Panc1 (cell line): ENCODE measurements at regions not wholly inside any gene's neighbourhood (a gene's known extent, or its start where the extent isn't known, plus 50 kb on each side); places are given as distances from the start of the nearest gene placed in this dataset.

ENCODE experiments used
- ATAC-seq: fragments of 200-7000 bp; cut with Tn5 transposase; 2 replicates; pipeline ENCODE4 v1.9.1; 2020; ENCODE audit warnings: mild to moderate bottlenecking, moderate library complexity
- BruUV-seq: library from RNA; stranded (reverse); fragments of 400-500 nt; replicated peaks from 2 replicates; lab custom pipeline; 2021; lab: Mats Ljungman, UMichigan
- CTCF ChIA-PET: fragments of 300-600 bp; sonication (Branson Sonifier 250); formaldehyde crosslinking; loops from one replicate; lab custom pipeline; 2022; ENCODE audit warnings: antibody characterized with exemption; lab: Charles Lee
- POLR2A ChIA-PET: fragments of 300-600 bp; sonication (Branson Sonifier 250); formaldehyde crosslinking; loops from one replicate; lab custom pipeline; 2022; ENCODE audit warnings: antibody characterized with exemption; lab: Charles Lee
- DNase-seq: peaks from one replicate; pipeline ENCODE4 v3.0.0-alpha.2; 2010; ENCODE audit warnings: low read depth, low spot score
- H3K27ac ChIP-seq: 2 replicates; pipeline ENCODE4 v1.5.1; 2011; ENCODE audit warnings: mild to moderate bottlenecking, low read length, inconsistent platforms
- H3K27me3 ChIP-seq: fragments of 200-500 bp; sonication (Bioruptor generic); 2 replicates; pipeline ENCODE4 v1.6.0; 2014; ENCODE audit warnings: low read length, inconsistent platforms; ENCODE audit not compliant: control insufficient read depth, insufficient read depth
- H3K36me3 ChIP-seq: fragments of 200-500 bp; sonication (Bioruptor generic); 2 replicates; pipeline ENCODE4 v1.5.1; 2014; ENCODE audit warnings: inconsistent platforms, mild to moderate bottlenecking, low read length, moderate library complexity; ENCODE audit not compliant: control insufficient read depth, insufficient read depth
- H3K4me1 ChIP-seq: 2 replicates; pipeline ENCODE4 v1.5.1; 2011; ENCODE audit warnings: inconsistent platforms, mild to moderate bottlenecking, low read length, moderate library complexity; ENCODE audit not compliant: control insufficient read depth, insufficient read depth
- H3K4me3 ChIP-seq, 2 experiments: 2 replicates each; pipeline ENCODE4 v1.5.1; 2011 to 2012; ENCODE audit warnings: low read depth in 2 of 2, low read length in 2 of 2, mild to moderate bottlenecking in 2 of 2, inconsistent platforms in 1 of 2, moderate library complexity in 1 of 2
- H3K9me3 ChIP-seq: fragments of 200-500 bp; sonication (Bioruptor generic); 2 replicates; pipeline ENCODE4 v1.5.1; 2014; ENCODE audit warnings: low read depth, mild to moderate bottlenecking, inconsistent platforms, low read length, moderate library complexity; ENCODE audit not compliant: control insufficient read depth, insufficient read depth
- CTCF ChIP-seq: fragments of 450-650 bp; IDR thresholded peaks from 2 replicates; pipeline ENCODE4 v1.5.1; 2017; ENCODE audit warnings: mild to moderate bottlenecking
- POLR2AphosphoS5 ChIP-seq: IDR thresholded peaks from 2 replicates; pipeline ENCODE4 v1.6.1; 2012; ENCODE audit warnings: mild to moderate bottlenecking, low read depth, low read length, moderate library complexity
- SIN3A ChIP-seq: IDR thresholded peaks from 2 replicates; pipeline ENCODE4 v1.6.1; 2012; ENCODE audit warnings: low read depth, mild to moderate bottlenecking, low read length, moderate library complexity, borderline replicate concordance; ENCODE audit not compliant: insufficient read depth
- TCF7L2 ChIP-seq: IDR thresholded peaks from 2 replicates; pipeline ENCODE4 v1.6.1; 2011; ENCODE audit warnings: mild to moderate bottlenecking, low read depth, low read length, inconsistent platforms
- in situ Hi-C: cut with HindIII; loops from 2 replicates; pipeline ENCODE4 v1.10.0; 2016; ENCODE audit warnings: low sequenced_read_pairs, low pct_unique_long_range_greater_than_20kb
- intact Hi-C: fragments of 100-400 bp; cut with micrococcal nuclease; formaldehyde crosslinking; loops from one replicate; pipeline ENCODE4 v1.10.0; 2022; ENCODE audit not compliant: unreplicated experiment
- TF ChIP-seq, protein P1 (sequence below), 2 experiments: IDR thresholded peaks; 2 replicates each; pipeline ENCODE4 v1.6.1; 2011 to 2012; ENCODE audit warnings: low read depth in 2 of 2, control low read depth in 1 of 2, low read length in 1 of 2, mild to moderate bottlenecking in 1 of 2, moderate library complexity in 1 of 2; ENCODE audit not compliant: insufficient read depth in 1 of 2

DNA sequence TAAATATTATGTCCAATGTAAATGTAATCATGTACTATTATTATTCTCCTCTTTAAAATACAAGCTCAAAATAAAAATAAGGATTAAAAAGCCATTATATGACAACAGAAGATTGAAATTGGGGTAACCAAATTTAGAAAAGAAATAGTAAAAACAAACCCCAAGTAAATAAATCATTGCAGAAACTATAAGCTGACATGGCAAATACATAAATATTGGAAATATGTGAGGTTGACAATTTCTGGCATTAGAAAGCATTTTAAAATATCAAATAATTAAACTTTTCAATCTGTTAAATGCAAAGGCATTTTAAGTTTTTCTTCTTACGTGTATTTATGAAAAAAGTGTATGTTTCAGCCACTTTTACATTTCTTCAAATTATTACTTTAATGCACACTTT is 394.7 kb upstream of the DACH1 start:
- intact Hi-C loops, result no loop called here
- CTCF ChIA-PET, result no interaction called here
- DNase-seq (no peak), ATAC-seq (no peak)
- H3K27me3 ChIP-seq, result no peaks in the 10 kb centered on the region
- no TSS peak for BruUV-seq
- H3K27ac ChIP-seq, result no peak overlapping the region
- no peaks in the 10 kb centered on the region for H3K36me3 ChIP-seq
- H3K9me3 ChIP-seq, result no peaks in the 10 kb centered on the region
- in situ Hi-C loops, result no loop called here
- H3K4me1 ChIP-seq, result no peaks in the 10 kb centered on the region
- TF ChIP-seq CTCF (no peak), POLR2AphosphoS5 (no peak), TCF7L2 (no peak), SIN3A (no peak)
- TF ChIP-seq, protein P1, sequence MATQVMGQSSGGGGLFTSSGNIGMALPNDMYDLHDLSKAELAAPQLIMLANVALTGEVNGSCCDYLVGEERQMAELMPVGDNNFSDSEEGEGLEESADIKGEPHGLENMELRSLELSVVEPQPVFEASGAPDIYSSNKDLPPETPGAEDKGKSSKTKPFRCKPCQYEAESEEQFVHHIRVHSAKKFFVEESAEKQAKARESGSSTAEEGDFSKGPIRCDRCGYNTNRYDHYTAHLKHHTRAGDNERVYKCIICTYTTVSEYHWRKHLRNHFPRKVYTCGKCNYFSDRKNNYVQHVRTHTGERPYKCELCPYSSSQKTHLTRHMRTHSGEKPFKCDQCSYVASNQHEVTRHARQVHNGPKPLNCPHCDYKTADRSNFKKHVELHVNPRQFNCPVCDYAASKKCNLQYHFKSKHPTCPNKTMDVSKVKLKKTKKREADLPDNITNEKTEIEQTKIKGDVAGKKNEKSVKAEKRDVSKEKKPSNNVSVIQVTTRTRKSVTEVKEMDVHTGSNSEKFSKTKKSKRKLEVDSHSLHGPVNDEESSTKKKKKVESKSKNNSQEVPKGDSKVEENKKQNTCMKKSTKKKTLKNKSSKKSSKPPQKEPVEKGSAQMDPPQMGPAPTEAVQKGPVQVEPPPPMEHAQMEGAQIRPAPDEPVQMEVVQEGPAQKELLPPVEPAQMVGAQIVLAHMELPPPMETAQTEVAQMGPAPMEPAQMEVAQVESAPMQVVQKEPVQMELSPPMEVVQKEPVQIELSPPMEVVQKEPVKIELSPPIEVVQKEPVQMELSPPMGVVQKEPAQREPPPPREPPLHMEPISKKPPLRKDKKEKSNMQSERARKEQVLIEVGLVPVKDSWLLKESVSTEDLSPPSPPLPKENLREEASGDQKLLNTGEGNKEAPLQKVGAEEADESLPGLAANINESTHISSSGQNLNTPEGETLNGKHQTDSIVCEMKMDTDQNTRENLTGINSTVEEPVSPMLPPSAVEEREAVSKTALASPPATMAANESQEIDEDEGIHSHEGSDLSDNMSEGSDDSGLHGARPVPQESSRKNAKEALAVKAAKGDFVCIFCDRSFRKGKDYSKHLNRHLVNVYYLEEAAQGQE (IDR thresholded peaks at IDR 0.05; ENCODE audit: insufficient read depth in 1 of 2, low read depth in 2 of 2, low read length in 1 of 2), result no peak
- POLR2A ChIA-PET, result interaction anchor here (0.7 kb wide), 1 partner anchor 410 kb away, joined by 3 read pairs; no protein-coding TSS in a partner anchor
- H3K4me3 ChIP-seq, result no peak overlapping the region

- no TSS peak for BruUV-seq
- in situ Hi-C loops (no loop called here), intact Hi-C loops (no loop called here)
- CTCF ChIA-PET, result no interaction called here
- Histone ChIP-seq H3K27me3 (no peaks in the 10 kb centered on the region), H3K36me3 (no peaks in the 10 kb centered on the region), H3K27ac (no peak overlapping the region), H3K4me1 (no peaks in the 10 kb centered on the region), H3K9me3 (no peaks in the 10 kb centered on the region), H3K4me3 (no peak overlapping the region)
- TF ChIP-seq SIN3A (no peak), POLR2AphosphoS5 (no peak)
- DNase-seq (no peak), ATAC-seq (no peak)
- POLR2A ChIA-PET, result no interaction called here
These were observed 392.5 kb upstream of the DACH1 start for GRCh38 chr13:72259528-72259927.

DNA sequence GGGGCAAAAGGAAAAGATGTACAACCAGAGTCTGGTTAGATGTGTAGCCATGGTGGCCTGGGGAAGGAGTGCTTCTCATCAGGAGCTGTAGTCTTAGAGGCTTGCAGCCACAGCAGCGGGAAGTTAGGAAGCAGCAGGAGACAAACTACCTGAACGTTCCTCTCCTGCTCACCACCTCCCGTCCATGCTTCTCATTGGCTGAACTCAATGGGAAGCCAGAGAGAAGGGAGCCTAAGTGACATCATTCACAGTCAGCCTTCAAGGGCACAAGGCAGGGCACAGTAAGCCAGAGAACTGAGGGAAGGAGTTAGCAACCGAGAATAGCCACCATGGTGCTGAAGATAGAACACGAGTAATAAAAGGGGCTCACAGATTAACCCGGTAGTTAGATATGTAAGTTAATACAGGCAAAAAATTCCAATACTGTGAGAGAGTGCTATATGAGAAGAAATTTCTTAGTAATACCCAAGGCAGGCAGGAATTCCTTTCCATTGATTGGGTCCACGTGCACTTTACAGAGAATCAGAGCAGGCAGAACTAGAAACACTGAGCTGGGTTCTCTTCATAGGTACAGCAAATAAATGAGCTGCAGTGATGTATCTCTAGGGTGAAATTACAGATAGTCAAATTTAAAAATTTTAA is 391.5 kb upstream of the DACH1 start:
- ATAC-seq, result no peak
- no peak for DNase-seq
- no peaks in the 10 kb centered on the region for H3K4me1 ChIP-seq
- no TSS peak for BruUV-seq
- ChIA-PET CTCF (no interaction called here), POLR2A (no interaction called here)
- in situ Hi-C loops, result no loop called here
- intact Hi-C loops, result no loop called here
- no peaks in the 10 kb centered on the region for H3K9me3 ChIP-seq
- no peaks in the 10 kb centered on the region for H3K36me3 ChIP-seq
- TF ChIP-seq, protein P1 (IDR thresholded peaks at IDR 0.05; ENCODE audit: insufficient read depth in 1 of 2, low read depth in 2 of 2, low read length in 1 of 2), result no peak
- TF ChIP-seq TCF7L2 (no peak), SIN3A (no peak), POLR2AphosphoS5 (no peak), CTCF (no peak)
- H3K27me3 ChIP-seq, result no peaks in the 10 kb centered on the region
- H3K4me3 ChIP-seq, result no peak overlapping the region
- H3K27ac ChIP-seq, result no peak overlapping the region
